ENCODE measurements at regions not wholly inside any gene's neighbourhood (a gene's known extent, or its start where the extent isn't known, plus 50 kb on each side); places are given as distances from the start of the nearest gene placed in this dataset.
"Not testable (repeated sequence)": the region's sequence is repeated elsewhere in the genome, so short reads cannot be mapped to it uniquely, and the experiment has no call there.

GRCh38 chr12:131295117-131295516 is 341.4 kb downstream of the ADGRD1 start:
- H3K27me3 ChIP-seq (ENCODE audit: control insufficient read depth, insufficient read depth, low read length); H3K4me3 ChIP-seq (ENCODE audit: low read depth, low read length); DNase-seq (ENCODE audit: low read depth in 4 of 6, low spot score in 6 of 6); H3K9me3 ChIP-seq (ENCODE audit: control insufficient read depth, insufficient read depth, low read length); H3K36me3 ChIP-seq (ENCODE audit: control insufficient read depth, insufficient read depth, low read length); H3K4me1 ChIP-seq (ENCODE audit: control insufficient read depth, insufficient read depth, low read length); H3K27ac ChIP-seq (ENCODE audit: low read depth, low read length): not testable (repeated sequence)
- WGBS (ENCODE audit: insufficient coverage): no CpG with 5 or more reads among the region's 9 CpGs

- not testable (repeated sequence) for H3K9me3 ChIP-seq (ENCODE audit: control insufficient read depth, insufficient read depth, low read length); H3K27me3 ChIP-seq (ENCODE audit: control insufficient read depth, insufficient read depth, low read length); H3K4me1 ChIP-seq (ENCODE audit: control insufficient read depth, insufficient read depth, low read length); H3K27ac ChIP-seq (ENCODE audit: low read depth, low read length); H3K4me3 ChIP-seq (ENCODE audit: low read depth, low read length); DNase-seq (ENCODE audit: low read depth in 4 of 6, low spot score in 6 of 6); H3K36me3 ChIP-seq (ENCODE audit: control insufficient read depth, insufficient read depth, low read length)
- WGBS (ENCODE audit: insufficient coverage): 94% methylated on average over 10 of the region's 17 CpGs
Measured at GRCh38 chr12:131295559-131295958, 341.9 kb downstream of the ADGRD1 start.

DNA sequence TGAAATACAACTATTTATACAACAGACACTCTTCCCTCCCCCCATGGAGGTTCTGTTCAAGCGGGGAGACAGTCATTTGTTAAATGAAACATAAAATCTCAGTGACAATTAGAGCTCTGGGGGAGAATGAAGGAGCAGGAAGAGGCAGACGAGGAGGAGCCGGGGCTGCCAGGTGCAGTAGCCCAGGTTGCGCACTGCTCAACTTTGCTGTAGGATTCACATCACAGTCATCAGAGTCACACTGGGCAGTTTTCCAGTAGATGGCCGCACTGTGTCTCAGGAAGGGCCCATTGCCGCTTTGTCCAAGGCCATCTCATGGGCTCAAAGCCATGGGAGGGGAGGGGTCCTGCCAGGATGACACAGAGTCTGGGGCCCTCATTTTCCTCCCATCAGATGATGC is 342.4 kb downstream of the ADGRD1 start:
- WGBS (ENCODE audit: insufficient coverage): 93% methylated on average over 3 of the region's 6 CpGs
- not testable (repeated sequence) for H3K36me3 ChIP-seq (ENCODE audit: control insufficient read depth, insufficient read depth, low read length); H3K4me1 ChIP-seq (ENCODE audit: control insufficient read depth, insufficient read depth, low read length); H3K4me3 ChIP-seq (ENCODE audit: low read depth, low read length); H3K27me3 ChIP-seq (ENCODE audit: control insufficient read depth, insufficient read depth, low read length); H3K27ac ChIP-seq (ENCODE audit: low read depth, low read length); DNase-seq (ENCODE audit: low read depth in 4 of 6, low spot score in 6 of 6); H3K9me3 ChIP-seq (ENCODE audit: control insufficient read depth, insufficient read depth, low read length)

GRCh38 chr12:131296651-131297050 is 342.9 kb downstream of the ADGRD1 start:
- not testable (repeated sequence) for H3K27ac ChIP-seq (ENCODE audit: low read depth, low read length); H3K27me3 ChIP-seq (ENCODE audit: control insufficient read depth, insufficient read depth, low read length); H3K36me3 ChIP-seq (ENCODE audit: control insufficient read depth, insufficient read depth, low read length); H3K9me3 ChIP-seq (ENCODE audit: control insufficient read depth, insufficient read depth, low read length); DNase-seq (ENCODE audit: low read depth in 4 of 6, low spot score in 6 of 6); H3K4me1 ChIP-seq (ENCODE audit: control insufficient read depth, insufficient read depth, low read length); H3K4me3 ChIP-seq (ENCODE audit: low read depth, low read length)
- WGBS (ENCODE audit: insufficient coverage): 84% methylated on average over 12 of the region's 14 CpGs

- DNase-seq (ENCODE audit: low read depth in 4 of 6, low spot score in 6 of 6); H3K4me1 ChIP-seq (ENCODE audit: control insufficient read depth, insufficient read depth, low read length); H3K36me3 ChIP-seq (ENCODE audit: control insufficient read depth, insufficient read depth, low read length); H3K27me3 ChIP-seq (ENCODE audit: control insufficient read depth, insufficient read depth, low read length); H3K9me3 ChIP-seq (ENCODE audit: control insufficient read depth, insufficient read depth, low read length); H3K27ac ChIP-seq (ENCODE audit: low read depth, low read length); H3K4me3 ChIP-seq (ENCODE audit: low read depth, low read length): not testable (repeated sequence)
- no CpG with 5 or more reads among the region's 83 CpGs for WGBS (ENCODE audit: insufficient coverage)
Measured at GRCh38 chr12:131298526-131299369, 345.0 kb downstream of the ADGRD1 start.

- not testable (repeated sequence) for H3K27me3 ChIP-seq (ENCODE audit: control insufficient read depth, insufficient read depth, low read length); H3K36me3 ChIP-seq (ENCODE audit: control insufficient read depth, insufficient read depth, low read length); H3K4me3 ChIP-seq (ENCODE audit: low read depth, low read length); DNase-seq (ENCODE audit: low read depth in 4 of 6, low spot score in 6 of 6); H3K27ac ChIP-seq (ENCODE audit: low read depth, low read length); H3K4me1 ChIP-seq (ENCODE audit: control insufficient read depth, insufficient read depth, low read length); H3K9me3 ChIP-seq (ENCODE audit: control insufficient read depth, insufficient read depth, low read length)
- no CpG with 5 or more reads among the region's 27 CpGs for WGBS (ENCODE audit: insufficient coverage)
Measured at GRCh38 chr12:131299370-131299701, 345.6 kb downstream of the ADGRD1 start.

DNA sequence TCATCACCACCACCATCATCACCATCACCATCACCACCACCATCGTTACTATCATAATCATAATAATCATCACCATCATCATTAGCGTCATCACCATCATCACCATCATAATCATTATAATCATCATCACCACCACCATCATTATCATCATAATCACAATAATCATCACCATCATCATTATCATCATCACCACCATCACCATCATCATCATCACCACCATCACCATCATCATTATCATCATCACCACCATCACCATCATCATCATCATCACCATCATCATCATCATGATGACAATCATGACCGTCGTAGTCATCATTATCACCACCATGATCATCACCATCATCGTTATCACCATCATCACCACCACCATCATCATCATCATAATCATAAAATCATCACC is 349.9 kb downstream of the ADGRD1 start:
- not testable (repeated sequence) for DNase-seq (ENCODE audit: low read depth in 4 of 6, low spot score in 6 of 6); H3K4me3 ChIP-seq (ENCODE audit: low read depth, low read length); H3K27ac ChIP-seq (ENCODE audit: low read depth, low read length); H3K9me3 ChIP-seq (ENCODE audit: control insufficient read depth, insufficient read depth, low read length); H3K36me3 ChIP-seq (ENCODE audit: control insufficient read depth, insufficient read depth, low read length); H3K4me1 ChIP-seq (ENCODE audit: control insufficient read depth, insufficient read depth, low read length); H3K27me3 ChIP-seq (ENCODE audit: control insufficient read depth, insufficient read depth, low read length)
- WGBS (ENCODE audit: insufficient coverage): 80% methylated on average over 1 of the region's 5 CpGs

DNA sequence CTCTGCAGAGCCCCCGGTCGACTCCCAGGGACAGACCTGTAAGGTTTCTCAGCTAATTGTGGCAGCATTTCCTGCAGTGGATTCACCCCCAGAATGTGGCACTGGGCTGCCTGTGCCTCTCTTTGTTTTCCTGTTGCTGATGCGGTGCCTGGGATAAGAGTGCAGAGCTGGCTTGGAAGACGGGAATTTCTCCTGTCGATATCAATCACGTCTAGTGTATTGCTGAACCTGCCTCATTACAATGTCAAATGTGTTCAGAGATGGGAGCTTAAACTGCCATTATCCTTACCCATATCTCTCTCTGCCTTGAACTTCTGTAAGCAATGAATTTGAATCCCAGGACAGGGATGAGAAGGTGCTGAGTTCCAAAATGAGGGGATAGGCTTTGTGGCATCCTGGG is 350.9 kb downstream of the ADGRD1 start:
- not testable (repeated sequence) for H3K4me1 ChIP-seq (ENCODE audit: control insufficient read depth, insufficient read depth, low read length); H3K27me3 ChIP-seq (ENCODE audit: control insufficient read depth, insufficient read depth, low read length); H3K4me3 ChIP-seq (ENCODE audit: low read depth, low read length); H3K27ac ChIP-seq (ENCODE audit: low read depth, low read length); H3K36me3 ChIP-seq (ENCODE audit: control insufficient read depth, insufficient read depth, low read length); DNase-seq (ENCODE audit: low read depth in 4 of 6, low spot score in 6 of 6); H3K9me3 ChIP-seq (ENCODE audit: control insufficient read depth, insufficient read depth, low read length)
- WGBS (ENCODE audit: insufficient coverage): no CpG with 5 or more reads among the region's 6 CpGs

DNA sequence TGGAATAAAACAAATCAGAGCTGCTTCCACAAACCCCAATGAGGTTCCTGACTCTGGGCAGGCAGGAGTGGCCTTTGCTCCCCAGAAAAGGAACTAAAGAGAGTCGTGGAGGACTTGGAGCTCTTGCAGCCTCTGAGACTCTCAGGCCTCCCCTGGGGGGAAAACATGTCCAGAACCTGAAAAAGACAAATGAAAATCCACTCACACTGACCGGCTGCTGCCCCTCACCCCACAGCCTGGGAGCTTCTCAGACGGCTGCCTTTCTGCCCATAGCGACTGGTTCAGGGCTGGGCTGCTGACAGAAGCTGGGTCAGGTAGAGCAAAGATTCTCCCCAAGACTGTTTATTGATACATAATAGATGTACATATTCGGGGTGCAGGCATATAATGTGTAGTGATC is 356.0 kb downstream of the ADGRD1 start:
- no peaks in the 10 kb centered on the region for H3K27me3 ChIP-seq (ENCODE audit: control insufficient read depth, insufficient read depth, low read length)
- 47% methylated on average over 3 of the region's 5 CpGs for WGBS (ENCODE audit: insufficient coverage)
- no peaks in the 10 kb centered on the region for H3K9me3 ChIP-seq (ENCODE audit: control insufficient read depth, insufficient read depth, low read length)
- H3K27ac ChIP-seq (ENCODE audit: low read depth, low read length): no peak overlapping the region
- H3K36me3 ChIP-seq (ENCODE audit: control insufficient read depth, insufficient read depth, low read length): no peaks in the 10 kb centered on the region
- H3K4me1 ChIP-seq (ENCODE audit: control insufficient read depth, insufficient read depth, low read length): no peaks in the 10 kb centered on the region
- no peak overlapping the region for H3K4me3 ChIP-seq (ENCODE audit: low read depth, low read length)
- DNase-seq (ENCODE audit: low read depth in 4 of 6, low spot score in 6 of 6): no peak

- 79% methylated on average over 9 of the region's 22 CpGs for WGBS (ENCODE audit: insufficient coverage)
- DNase-seq (ENCODE audit: low read depth in 4 of 6, low spot score in 6 of 6); H3K36me3 ChIP-seq (ENCODE audit: control insufficient read depth, insufficient read depth, low read length); H3K27ac ChIP-seq (ENCODE audit: low read depth, low read length); H3K4me1 ChIP-seq (ENCODE audit: control insufficient read depth, insufficient read depth, low read length); H3K4me3 ChIP-seq (ENCODE audit: low read depth, low read length); H3K27me3 ChIP-seq (ENCODE audit: control insufficient read depth, insufficient read depth, low read length); H3K9me3 ChIP-seq (ENCODE audit: control insufficient read depth, insufficient read depth, low read length): not testable (repeated sequence)
Measured at GRCh38 chr12:131310227-131310969, 356.7 kb downstream of the ADGRD1 start.
